ENCODE measurements at regions not wholly inside any gene's neighbourhood (a gene's known extent, or its start where the extent isn't known, plus 50 kb on each side); places are given as distances from the start of the nearest gene placed in this dataset.

GRCh38 chr14:101005447-101005846, 101.9 kb upstream of the RTL1 start:
- Mint-ChIP-seq H3K4me3 (ENCODE audit: low read depth) (no peak overlapping the region), H3K27me3 (peaks cover 3% of the 10 kb centered on the region), H3K36me3 (ENCODE audit: insufficient read depth) (peaks cover 12% of the 10 kb centered on the region), H3K27ac (no peak overlapping the region), H3K4me1 (ENCODE audit: low read depth) (peaks cover 4% of the 10 kb centered on the region), H3K9me3 (ENCODE audit: low read depth) (peaks cover 7% of the 10 kb centered on the region)
- no peak for DNase-seq (ENCODE audit: low spot score, unreplicated experiment)
- no peak for TF ChIP-seq CTCF (IDR thresholded peaks at IDR 0.05; ENCODE audit: unreplicated experiment)

- no peak overlapping the region for H3K27ac Mint-ChIP-seq
- no peak overlapping the region for H3K4me3 Mint-ChIP-seq (ENCODE audit: low read depth)
- TF ChIP-seq CTCF (IDR thresholded peaks at IDR 0.05; ENCODE audit: unreplicated experiment): no peak
- peaks cover 10% of the 10 kb centered on the region for H3K36me3 Mint-ChIP-seq (ENCODE audit: insufficient read depth)
- H3K27me3 Mint-ChIP-seq: peaks cover 3% of the 10 kb centered on the region
- no peak for DNase-seq (ENCODE audit: low spot score, unreplicated experiment)
- H3K4me1 Mint-ChIP-seq (ENCODE audit: low read depth): peaks cover under 1% of the 10 kb centered on the region
- H3K9me3 Mint-ChIP-seq (ENCODE audit: low read depth): peaks cover 1% of the 10 kb centered on the region
Measured at GRCh38 chr14:101006008-101006407, 102.5 kb upstream of the RTL1 start.

- peaks cover 11% of the 10 kb centered on the region for H3K36me3 Mint-ChIP-seq (ENCODE audit: insufficient read depth)
- no peak for TF ChIP-seq CTCF (IDR thresholded peaks at IDR 0.05; ENCODE audit: unreplicated experiment)
- peaks cover 5% of the 10 kb centered on the region for H3K9me3 Mint-ChIP-seq (ENCODE audit: low read depth)
- peaks cover 3% of the 10 kb centered on the region for H3K27me3 Mint-ChIP-seq
- no peak overlapping the region for H3K4me3 Mint-ChIP-seq (ENCODE audit: low read depth)
- no peak overlapping the region for H3K27ac Mint-ChIP-seq
- H3K4me1 Mint-ChIP-seq (ENCODE audit: low read depth): no peaks in the 10 kb centered on the region
- DNase-seq (ENCODE audit: low spot score, unreplicated experiment): no peak
Measured at GRCh38 chr14:101007004-101007614, 103.6 kb upstream of the RTL1 start.

GRCh38 chr14:101007765-101008164, 104.2 kb upstream of the RTL1 start:
- Mint-ChIP-seq H3K9me3 (ENCODE audit: low read depth) (peaks cover 10% of the 10 kb centered on the region), H3K4me3 (ENCODE audit: low read depth) (no peak overlapping the region), H3K27me3 (peaks cover 3% of the 10 kb centered on the region), H3K27ac (no peak overlapping the region), H3K4me1 (ENCODE audit: low read depth) (no peaks in the 10 kb centered on the region), H3K36me3 (ENCODE audit: insufficient read depth) (peaks cover 9% of the 10 kb centered on the region)
- no peak for DNase-seq (ENCODE audit: low spot score, unreplicated experiment)
- no peak for TF ChIP-seq CTCF (IDR thresholded peaks at IDR 0.05; ENCODE audit: unreplicated experiment)

GRCh38 chr14:101008196-101008595, 104.7 kb upstream of the RTL1 start:
- Mint-ChIP-seq H3K4me3 (ENCODE audit: low read depth) (no peak overlapping the region), H3K27ac (no peak overlapping the region), H3K4me1 (ENCODE audit: low read depth) (no peaks in the 10 kb centered on the region), H3K27me3 (peaks cover 3% of the 10 kb centered on the region), H3K36me3 (ENCODE audit: insufficient read depth) (peaks cover 7% of the 10 kb centered on the region), H3K9me3 (ENCODE audit: low read depth) (peaks cover 10% of the 10 kb centered on the region)
- no peak for DNase-seq (ENCODE audit: low spot score, unreplicated experiment)
- no peak for TF ChIP-seq CTCF (IDR thresholded peaks at IDR 0.05; ENCODE audit: unreplicated experiment)

All from progenitor cell of endocrine pancreas (in vitro differentiated cells).